HS-27A (cell line): ENCODE measurements at regions not wholly inside any gene's neighbourhood (a gene's known extent, or its start where the extent isn't known, plus 50 kb on each side); places are given as distances from the start of the nearest gene placed in this dataset.
"Not testable (repeated sequence)": the region's sequence is repeated elsewhere in the genome, so short reads cannot be mapped to it uniquely, and the experiment has no call there.

ENCODE experiments used
- DNase-seq: peaks from one replicate; pipeline ENCODE4 v3.0.0-alpha.2; 2012; ENCODE audit warnings: low read depth, missing footprints

GRCh38 chr2:111401270-111402140 lies 280.8 kb downstream of the BCL2L11 start:
- DNase-seq, result not testable (repeated sequence)

- not testable (repeated sequence) for DNase-seq
These were observed 281.7 kb downstream of the BCL2L11 start for GRCh38 chr2:111402450-111402849.

- not testable (repeated sequence) for DNase-seq
These were observed 282.6 kb downstream of the BCL2L11 start for GRCh38 chr2:111403287-111403686.

- not testable (repeated sequence) for DNase-seq
These were observed 285.9 kb downstream of the BCL2L11 start for GRCh38 chr2:111406616-111407015.

GRCh38 chr2:111407632-111408194 lies 287.0 kb downstream of the BCL2L11 start:
- not testable (repeated sequence) for DNase-seq

GRCh38 chr2:111410868-111411406 lies 290.2 kb downstream of the BCL2L11 start:
- DNase-seq, result not testable (repeated sequence)

- DNase-seq, result not testable (repeated sequence)
These were observed 291.4 kb downstream of the BCL2L11 start for GRCh38 chr2:111411867-111412681.

GRCh38 chr2:111412841-111413650 lies 292.3 kb downstream of the BCL2L11 start:
- not testable (repeated sequence) for DNase-seq

GRCh38 chr2:111413950-111414349 lies 293.2 kb downstream of the BCL2L11 start:
- not testable (repeated sequence) for DNase-seq

- not testable (repeated sequence) for DNase-seq
These were observed 295.3 kb downstream of the BCL2L11 start for GRCh38 chr2:111415765-111416743.

GRCh38 chr2:111417026-111417425 lies 296.3 kb downstream of the BCL2L11 start:
- DNase-seq, result not testable (repeated sequence)

GRCh38 chr2:111418091-111418875 lies 297.6 kb downstream of the BCL2L11 start:
- DNase-seq, result not testable (repeated sequence)

GRCh38 chr2:111420074-111420473 lies 299.4 kb downstream of the BCL2L11 start:
- not testable (repeated sequence) for DNase-seq

- DNase-seq, result not testable (repeated sequence)
These were observed 300.1 kb downstream of the BCL2L11 start for GRCh38 chr2:111420835-111421234.

- DNase-seq, result not testable (repeated sequence)
These were observed 301.2 kb downstream of the BCL2L11 start for GRCh38 chr2:111421949-111422348.

- not testable (repeated sequence) for DNase-seq
These were observed 301.8 kb downstream of the BCL2L11 start for GRCh38 chr2:111422562-111422961.

GRCh38 chr2:111423184-111423583 lies 302.5 kb downstream of the BCL2L11 start:
- not testable (repeated sequence) for DNase-seq

- DNase-seq, result not testable (repeated sequence)
These were observed 303.5 kb downstream of the BCL2L11 start for GRCh38 chr2:111424176-111424575.

GRCh38 chr2:111424851-111425309 lies 304.2 kb downstream of the BCL2L11 start:
- DNase-seq, result not testable (repeated sequence)
